ENCODE measurements at regions not wholly inside any gene's neighbourhood (a gene's known extent, or its start where the extent isn't known, plus 50 kb on each side); places are given as distances from the start of the nearest gene placed in this dataset.

DNA sequence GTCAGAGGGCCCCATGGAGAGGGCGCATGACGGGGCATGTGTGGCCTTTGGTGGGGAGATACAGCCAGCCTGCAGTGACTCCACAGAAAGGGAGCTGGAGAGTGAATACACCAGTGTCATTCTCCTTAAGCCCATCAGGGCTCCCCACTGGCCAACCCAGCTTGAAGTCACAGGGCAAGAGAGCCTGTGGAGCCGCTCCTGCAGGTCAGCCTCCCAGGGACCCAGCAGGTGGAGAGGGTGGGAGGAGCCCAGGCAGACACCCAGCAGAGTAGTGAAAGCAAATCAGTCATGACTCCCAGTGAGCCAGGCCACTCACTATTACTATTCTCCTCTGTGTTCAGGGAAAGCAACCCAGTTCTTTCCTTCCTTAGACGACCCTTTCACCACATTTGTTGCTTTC is 110.0 kb upstream of the CPM start:
- TF ChIP-seq, protein P1, sequence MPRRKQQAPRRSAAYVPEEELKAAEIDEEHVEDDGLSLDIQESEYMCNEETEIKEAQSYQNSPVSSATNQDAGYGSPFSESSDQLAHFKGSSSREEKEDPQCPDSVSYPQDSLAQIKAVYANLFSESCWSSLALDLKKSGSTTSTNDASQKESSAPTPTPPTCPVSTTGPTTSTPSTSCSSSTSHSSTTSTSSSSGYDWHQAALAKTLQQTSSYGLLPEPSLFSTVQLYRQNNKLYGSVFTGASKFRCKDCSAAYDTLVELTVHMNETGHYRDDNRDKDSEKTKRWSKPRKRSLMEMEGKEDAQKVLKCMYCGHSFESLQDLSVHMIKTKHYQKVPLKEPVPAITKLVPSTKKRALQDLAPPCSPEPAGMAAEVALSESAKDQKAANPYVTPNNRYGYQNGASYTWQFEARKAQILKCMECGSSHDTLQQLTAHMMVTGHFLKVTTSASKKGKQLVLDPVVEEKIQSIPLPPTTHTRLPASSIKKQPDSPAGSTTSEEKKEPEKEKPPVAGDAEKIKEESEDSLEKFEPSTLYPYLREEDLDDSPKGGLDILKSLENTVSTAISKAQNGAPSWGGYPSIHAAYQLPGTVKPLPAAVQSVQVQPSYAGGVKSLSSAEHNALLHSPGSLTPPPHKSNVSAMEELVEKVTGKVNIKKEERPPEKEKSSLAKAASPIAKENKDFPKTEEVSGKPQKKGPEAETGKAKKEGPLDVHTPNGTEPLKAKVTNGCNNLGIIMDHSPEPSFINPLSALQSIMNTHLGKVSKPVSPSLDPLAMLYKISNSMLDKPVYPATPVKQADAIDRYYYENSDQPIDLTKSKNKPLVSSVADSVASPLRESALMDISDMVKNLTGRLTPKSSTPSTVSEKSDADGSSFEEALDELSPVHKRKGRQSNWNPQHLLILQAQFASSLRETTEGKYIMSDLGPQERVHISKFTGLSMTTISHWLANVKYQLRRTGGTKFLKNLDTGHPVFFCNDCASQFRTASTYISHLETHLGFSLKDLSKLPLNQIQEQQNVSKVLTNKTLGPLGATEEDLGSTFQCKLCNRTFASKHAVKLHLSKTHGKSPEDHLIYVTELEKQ (tag by site-specific recombination; IDR thresholded peaks at IDR 0.05; ENCODE audit: borderline replicate concordance): no peak
- TF ChIP-seq ZNF311 (tag by site-specific recombination; IDR thresholded peaks at IDR 0.05; ENCODE audit: borderline replicate concordance) (no peak), ZNF24 (tag by site-specific recombination; IDR thresholded peaks at IDR 0.05) (no peak), SETDB1 (IDR thresholded peaks at IDR 0.05; ENCODE audit: insufficient read length, low read length) (no peak), TCF7L2 (IDR thresholded peaks at IDR 0.05; ENCODE audit: borderline replicate concordance, low read depth, low read length) (no peak)
- TF ChIP-seq, protein P2, sequence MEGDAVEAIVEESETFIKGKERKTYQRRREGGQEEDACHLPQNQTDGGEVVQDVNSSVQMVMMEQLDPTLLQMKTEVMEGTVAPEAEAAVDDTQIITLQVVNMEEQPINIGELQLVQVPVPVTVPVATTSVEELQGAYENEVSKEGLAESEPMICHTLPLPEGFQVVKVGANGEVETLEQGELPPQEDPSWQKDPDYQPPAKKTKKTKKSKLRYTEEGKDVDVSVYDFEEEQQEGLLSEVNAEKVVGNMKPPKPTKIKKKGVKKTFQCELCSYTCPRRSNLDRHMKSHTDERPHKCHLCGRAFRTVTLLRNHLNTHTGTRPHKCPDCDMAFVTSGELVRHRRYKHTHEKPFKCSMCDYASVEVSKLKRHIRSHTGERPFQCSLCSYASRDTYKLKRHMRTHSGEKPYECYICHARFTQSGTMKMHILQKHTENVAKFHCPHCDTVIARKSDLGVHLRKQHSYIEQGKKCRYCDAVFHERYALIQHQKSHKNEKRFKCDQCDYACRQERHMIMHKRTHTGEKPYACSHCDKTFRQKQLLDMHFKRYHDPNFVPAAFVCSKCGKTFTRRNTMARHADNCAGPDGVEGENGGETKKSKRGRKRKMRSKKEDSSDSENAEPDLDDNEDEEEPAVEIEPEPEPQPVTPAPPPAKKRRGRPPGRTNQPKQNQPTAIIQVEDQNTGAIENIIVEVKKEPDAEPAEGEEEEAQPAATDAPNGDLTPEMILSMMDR (tag by site-specific recombination; IDR thresholded peaks at IDR 0.05): no peak
- TF ChIP-seq, protein P3, sequence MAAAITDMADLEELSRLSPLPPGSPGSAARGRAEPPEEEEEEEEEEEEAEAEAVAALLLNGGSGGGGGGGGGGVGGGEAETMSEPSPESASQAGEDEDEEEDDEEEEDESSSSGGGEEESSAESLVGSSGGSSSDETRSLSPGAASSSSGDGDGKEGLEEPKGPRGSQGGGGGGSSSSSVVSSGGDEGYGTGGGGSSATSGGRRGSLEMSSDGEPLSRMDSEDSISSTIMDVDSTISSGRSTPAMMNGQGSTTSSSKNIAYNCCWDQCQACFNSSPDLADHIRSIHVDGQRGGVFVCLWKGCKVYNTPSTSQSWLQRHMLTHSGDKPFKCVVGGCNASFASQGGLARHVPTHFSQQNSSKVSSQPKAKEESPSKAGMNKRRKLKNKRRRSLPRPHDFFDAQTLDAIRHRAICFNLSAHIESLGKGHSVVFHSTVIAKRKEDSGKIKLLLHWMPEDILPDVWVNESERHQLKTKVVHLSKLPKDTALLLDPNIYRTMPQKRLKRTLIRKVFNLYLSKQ (tag by site-specific recombination; IDR thresholded peaks at IDR 0.05; ENCODE audit: borderline replicate concordance): no peak

Measured in HEK293 (cell line).